ENCODE measurements at regions not wholly inside any gene's neighbourhood (a gene's known extent, or its start where the extent isn't known, plus 50 kb on each side); places are given as distances from the start of the nearest gene placed in this dataset.

- H3K36me3 ChIP-seq (ENCODE audit: control insufficient read depth, low read length): no peaks in the 10 kb centered on the region
- no peaks in the 10 kb centered on the region for H3K4me1 ChIP-seq (ENCODE audit: control insufficient read depth, low read length)
These were observed 52.8 kb upstream of the SV2C start for GRCh38 chr5:76030343-76030742.

GRCh38 chr5:76029739-76030138 lies 53.4 kb upstream of the SV2C start:
- no peaks in the 10 kb centered on the region for H3K4me1 ChIP-seq (ENCODE audit: control insufficient read depth, low read length)
- H3K79me2 ChIP-seq (ENCODE audit: control insufficient read depth, low read length): no peaks in the 10 kb centered on the region
- no peak for TF ChIP-seq CTCF (IDR thresholded peaks at IDR 0.05; ENCODE audit: low read depth, low read length, poor library complexity, severe bottlenecking)
- no peak for TF ChIP-seq EZH2phosphoT487 (IDR thresholded peaks at IDR 0.05; ENCODE audit: borderline replicate concordance, low read length)
- no peaks in the 10 kb centered on the region for H3K27me3 ChIP-seq (ENCODE audit: control insufficient read depth, low read length)
- no peaks in the 10 kb centered on the region for H3K36me3 ChIP-seq (ENCODE audit: control insufficient read depth, low read length)
- H3K9me2 ChIP-seq (replicated peaks; ENCODE audit: control insufficient read depth, low read length): no peaks in the 10 kb centered on the region
- no peak overlapping the region for H3K4me3 ChIP-seq (ENCODE audit: low read length)
- H4K20me1 ChIP-seq (ENCODE audit: control insufficient read depth, insufficient read depth, low read depth, low read length): no peaks in the 10 kb centered on the region
- no peaks in the 10 kb centered on the region for H3K9me3 ChIP-seq (ENCODE audit: control insufficient read depth, insufficient read depth, low read length)
- H3K4me2 ChIP-seq (ENCODE audit: low read length): no peak overlapping the region
- H3F3A ChIP-seq (ENCODE audit: control insufficient read depth, insufficient read depth): no peaks in the 10 kb centered on the region
- H3K27ac ChIP-seq (ENCODE audit: low read depth, low read length): no peak overlapping the region

More at GRCh38 chr5:76030343-76030742, 52.8 kb upstream of the SV2C start:
- Histone ChIP-seq H3K27me3 (ENCODE audit: control insufficient read depth, low read length) (no peaks in the 10 kb centered on the region), H3K4me3 (ENCODE audit: low read length) (no peak overlapping the region), H3F3A (ENCODE audit: control insufficient read depth, insufficient read depth) (no peaks in the 10 kb centered on the region), H4K20me1 (ENCODE audit: control insufficient read depth, insufficient read depth, low read depth, low read length) (no peaks in the 10 kb centered on the region), H3K9me3 (ENCODE audit: control insufficient read depth, insufficient read depth, low read length) (no peaks in the 10 kb centered on the region), H3K27ac (ENCODE audit: low read depth, low read length) (no peak overlapping the region), H3K4me2 (ENCODE audit: low read length) (no peak overlapping the region), H3K79me2 (ENCODE audit: control insufficient read depth, low read length) (no peaks in the 10 kb centered on the region), H3K9me2 (replicated peaks; ENCODE audit: control insufficient read depth, low read length) (no peaks in the 10 kb centered on the region)
- TF ChIP-seq CTCF (IDR thresholded peaks at IDR 0.05; ENCODE audit: low read depth, low read length, poor library complexity, severe bottlenecking): no peak
- no peak for TF ChIP-seq EZH2phosphoT487 (IDR thresholded peaks at IDR 0.05; ENCODE audit: borderline replicate concordance, low read length)

- Histone ChIP-seq H3K27me3 (ENCODE audit: control insufficient read depth, low read length) (peaks cover 7% of the 10 kb centered on the region), H3K4me2 (ENCODE audit: low read length) (no peak overlapping the region), H3K36me3 (ENCODE audit: control insufficient read depth, low read length) (no peaks in the 10 kb centered on the region), H3K27ac (ENCODE audit: low read depth, low read length) (no peak overlapping the region), H3K4me1 (ENCODE audit: control insufficient read depth, low read length) (no peaks in the 10 kb centered on the region), H3F3A (ENCODE audit: control insufficient read depth, insufficient read depth) (no peaks in the 10 kb centered on the region), H3K9me3 (ENCODE audit: control insufficient read depth, insufficient read depth, low read length) (no peaks in the 10 kb centered on the region), H3K79me2 (ENCODE audit: control insufficient read depth, low read length) (no peaks in the 10 kb centered on the region), H3K4me3 (ENCODE audit: low read length) (no peak overlapping the region), H4K20me1 (ENCODE audit: control insufficient read depth, insufficient read depth, low read depth, low read length) (no peaks in the 10 kb centered on the region), H3K9me2 (replicated peaks; ENCODE audit: control insufficient read depth, low read length) (no peaks in the 10 kb centered on the region)
- TF ChIP-seq CTCF (IDR thresholded peaks at IDR 0.05; ENCODE audit: low read depth, low read length, poor library complexity, severe bottlenecking): no peak
- TF ChIP-seq EZH2phosphoT487 (IDR thresholded peaks at IDR 0.05; ENCODE audit: borderline replicate concordance, low read length): no peak
These were observed 57.4 kb upstream of the SV2C start for GRCh38 chr5:76025790-76026189.

- no peak overlapping the region for H3K27ac ChIP-seq (ENCODE audit: low read depth, low read length)
- no peak overlapping the region for H3K4me2 ChIP-seq (ENCODE audit: low read length)
- H3K4me1 ChIP-seq (ENCODE audit: control insufficient read depth, low read length): no peaks in the 10 kb centered on the region
- peaks cover 7% of the 10 kb centered on the region for H3K27me3 ChIP-seq (ENCODE audit: control insufficient read depth, low read length)
- no peaks in the 10 kb centered on the region for H4K20me1 ChIP-seq (ENCODE audit: control insufficient read depth, insufficient read depth, low read depth, low read length)
- H3K9me3 ChIP-seq (ENCODE audit: control insufficient read depth, insufficient read depth, low read length): no peaks in the 10 kb centered on the region
- H3K9me2 ChIP-seq (replicated peaks; ENCODE audit: control insufficient read depth, low read length): no peaks in the 10 kb centered on the region
- no peak overlapping the region for H3K4me3 ChIP-seq (ENCODE audit: low read length)
- TF ChIP-seq EZH2phosphoT487 (IDR thresholded peaks at IDR 0.05; ENCODE audit: borderline replicate concordance, low read length) (no peak), CTCF (IDR thresholded peaks at IDR 0.05; ENCODE audit: low read depth, low read length, poor library complexity, severe bottlenecking) (no peak)
- no peaks in the 10 kb centered on the region for H3F3A ChIP-seq (ENCODE audit: control insufficient read depth, insufficient read depth)
- H3K36me3 ChIP-seq (ENCODE audit: control insufficient read depth, low read length): no peaks in the 10 kb centered on the region
- H3K79me2 ChIP-seq (ENCODE audit: control insufficient read depth, low read length): no peaks in the 10 kb centered on the region
These were observed 58.1 kb upstream of the SV2C start for GRCh38 chr5:76025069-76025468.

Measured in DOHH2 (cell line).